Naive thymus-derived CD4-positive, alpha-beta T cell (primary cell): ENCODE measurements at regions not wholly inside any gene's neighbourhood (a gene's known extent, or its start where the extent isn't known, plus 50 kb on each side); places are given as distances from the start of the nearest gene placed in this dataset.

Experiments used
- ATAC-seq: fragments of 150-1000 bp; cut with Tn5 transposase; 2 replicates; pipeline ENCODE4 v1.10.0; 2021; ENCODE audit warnings: mild to moderate bottlenecking, moderate library complexity
- CTCF ChIA-PET: fragments of 350-600 bp; sonication (Branson Sonifier 250); formaldehyde crosslinking; loops from one replicate; lab custom pipeline; 2021; ENCODE audit warnings: antibody characterized with exemption; lab: Charles Lee
- POLR2A ChIA-PET: fragments of 350-600 bp; sonication (Branson Sonifier 250); formaldehyde crosslinking; loops from one replicate; lab custom pipeline; 2021; ENCODE audit warnings: antibody characterized with exemption, inconsistent platforms; lab: Charles Lee
- DNase-seq, 9 donors: peaks; one replicate each; pipeline versions ENCODE4 v3.0.0 to v3.0.0-alpha.2; 2020 to 2022; ENCODE audit warnings: mixed read lengths in 1 of 9
- H3K27ac ChIP-seq: one replicate; pipeline ENCODE4 v1.7.0; 2013; ENCODE audit warnings: mild to moderate bottlenecking, low read depth, low read length, moderate library complexity
- H3K27me3 ChIP-seq, 2 donors: one replicate each; pipeline ENCODE4 v1.7.0; 2013; ENCODE audit warnings: low read length in 2 of 2, mild to moderate bottlenecking in 2 of 2, moderate library complexity in 2 of 2; ENCODE audit not compliant: control insufficient read depth in 2 of 2, insufficient read depth in 2 of 2
- H3K36me3 ChIP-seq, 3 experiments: 1 replicate in 2 of 3; 2 replicates in 1 of 3; pipeline ENCODE4 v1.7.0; 2013; ENCODE audit warnings: low read length in 3 of 3, mild to moderate bottlenecking in 3 of 3, moderate library complexity in 1 of 3; ENCODE audit not compliant: insufficient read depth in 3 of 3, control insufficient read depth in 2 of 3
- H3K4me1 ChIP-seq, 2 donors: one replicate each; pipeline ENCODE4 v1.7.0; 2013; ENCODE audit warnings: low read length in 2 of 2, mild to moderate bottlenecking in 2 of 2, moderate library complexity in 1 of 2; ENCODE audit not compliant: control insufficient read depth in 2 of 2, insufficient read depth in 2 of 2
- H3K4me3 ChIP-seq: 2 replicates; pipeline ENCODE4 v1.7.0; 2013; ENCODE audit warnings: mild to moderate bottlenecking, low read length
- H3K9me3 ChIP-seq, 3 experiments: 1 replicate in 2 of 3; 2 replicates in 1 of 3; pipeline ENCODE4 v1.7.0; 2013; ENCODE audit warnings: low read length in 3 of 3; ENCODE audit not compliant: control insufficient read depth in 2 of 3
- H3K27ac Mint-ChIP-seq, 9 donors: one replicate each; pipeline ENCODE4 v1.8.0; 2020 to 2022; ENCODE audit warnings: mixed read lengths in 9 of 9, mild to moderate bottlenecking in 8 of 9, moderate library complexity in 5 of 9, inconsistent platforms in 2 of 9
- H3K27me3 Mint-ChIP-seq, 5 donors: one replicate each; pipeline ENCODE4 v1.8.0; 2021 to 2022; ENCODE audit warnings: mixed read lengths in 5 of 5, mild to moderate bottlenecking in 1 of 5
- H3K36me3 Mint-ChIP-seq, 5 donors: one replicate each; pipeline ENCODE4 v1.8.0; 2020 to 2022; ENCODE audit warnings: mixed read lengths in 5 of 5, mild to moderate bottlenecking in 3 of 5, inconsistent platforms in 1 of 5
- H3K4me1 Mint-ChIP-seq, 7 donors: one replicate each; pipeline ENCODE4 v1.8.0; 2020 to 2022; ENCODE audit warnings: mixed read lengths in 7 of 7, mild to moderate bottlenecking in 3 of 7, inconsistent platforms in 1 of 7
- H3K4me3 Mint-ChIP-seq, 10 donors: one replicate each; pipeline ENCODE4 v1.8.0; 2020 to 2022; ENCODE audit warnings: mild to moderate bottlenecking in 10 of 10, mixed read lengths in 10 of 10, moderate library complexity in 6 of 10, inconsistent platforms in 2 of 10
- H3K9me3 Mint-ChIP-seq, 11 donors: one replicate each; pipeline ENCODE4 v1.8.0; 2020 to 2022; ENCODE audit warnings: mixed read lengths in 11 of 11, mild to moderate bottlenecking in 4 of 11, inconsistent platforms in 1 of 11, moderate library complexity in 1 of 11
- intact Hi-C, 2 donors: fragments of 100-400 bp; cut with micrococcal nuclease; formaldehyde crosslinking; loops; one replicate each; pipeline ENCODE4 v1.15.1; 2023

DNA sequence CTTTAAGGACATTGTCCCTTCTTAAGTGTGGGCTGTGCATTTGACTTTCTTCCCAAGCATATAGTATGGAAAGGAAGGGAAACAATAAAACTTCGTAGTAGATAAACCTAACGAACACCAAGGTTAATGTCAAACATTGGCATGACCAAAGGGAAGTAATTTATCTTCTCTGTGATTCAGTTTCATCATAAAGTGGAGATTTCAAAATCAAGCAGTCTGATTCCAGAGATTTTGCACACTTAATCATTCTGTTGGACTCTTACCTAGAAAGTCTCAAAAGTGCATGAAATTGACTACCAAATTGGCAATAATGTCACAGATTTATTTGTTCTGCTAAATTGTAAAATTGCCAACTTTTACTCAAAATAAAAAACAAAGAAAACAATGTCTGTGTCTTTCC lies 559.7 kb downstream of the JRKL start:
- no peak for ATAC-seq
- H3K4me3 ChIP-seq: no peak overlapping the region
- no peak for DNase-seq
- no peaks in the 10 kb centered on the region for H3K27me3 ChIP-seq
- no peak overlapping the region for H3K4me3 Mint-ChIP-seq
- ChIA-PET POLR2A (no interaction called here), CTCF (no interaction called here)
- H3K27ac Mint-ChIP-seq: no peak overlapping the region
- intact Hi-C loops: no loop called here
- no peak overlapping the region for H3K27ac ChIP-seq
- no peaks in the 10 kb centered on the region for H3K36me3 Mint-ChIP-seq
- H3K27me3 Mint-ChIP-seq: no peaks in the 10 kb centered on the region
- H3K4me1 ChIP-seq: no peaks in the 10 kb centered on the region
- no peaks in the 10 kb centered on the region for H3K4me1 Mint-ChIP-seq
- H3K9me3 ChIP-seq: no peaks in the 10 kb centered on the region
- no peaks in the 10 kb centered on the region for H3K36me3 ChIP-seq
- H3K9me3 Mint-ChIP-seq: peaks cover 0 to 15% (median 3%) of the 10 kb centered on the region in 11 donors

DNA sequence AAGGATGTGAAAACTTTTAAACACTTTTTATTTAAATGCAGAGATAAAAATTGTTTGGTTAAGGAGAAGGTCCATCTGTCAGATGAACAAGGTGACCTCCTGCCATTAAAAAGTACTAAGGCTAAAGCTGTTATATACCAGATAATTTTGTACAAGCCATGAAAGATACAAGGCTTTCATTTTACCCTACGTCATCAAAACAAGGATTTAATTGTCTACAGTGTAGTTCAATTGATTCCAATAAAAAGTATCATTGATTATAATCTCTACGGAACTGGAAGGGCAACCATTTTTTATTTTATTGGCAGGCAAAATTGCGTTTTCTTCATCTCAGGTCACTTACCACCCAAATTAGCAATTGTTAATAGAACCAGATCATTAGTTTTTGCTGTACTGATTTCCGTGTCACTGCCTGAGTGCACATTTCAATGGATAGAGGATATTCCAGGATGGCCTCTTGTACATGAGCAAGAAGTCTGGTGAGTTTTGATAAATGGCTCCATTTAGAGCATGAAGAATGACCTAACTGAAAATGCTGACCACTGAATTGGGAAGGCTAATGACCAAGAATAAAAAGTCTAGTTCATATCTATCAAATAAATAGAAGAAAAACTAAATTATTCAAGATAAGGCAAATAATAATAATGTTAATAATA lies 564.9 kb downstream of the JRKL start:
- no peak overlapping the region for H3K27ac ChIP-seq
- ATAC-seq (no peak), DNase-seq (no peak)
- H3K9me3 Mint-ChIP-seq: peaks cover 0 to 10% (median 4%) of the 10 kb centered on the region in 11 donors
- no peak overlapping the region for H3K27ac Mint-ChIP-seq
- no peaks in the 10 kb centered on the region for H3K27me3 Mint-ChIP-seq
- H3K4me1 Mint-ChIP-seq: no peaks in the 10 kb centered on the region
- H3K36me3 Mint-ChIP-seq: no peaks in the 10 kb centered on the region
- no peaks in the 10 kb centered on the region for H3K9me3 ChIP-seq
- H3K4me3 Mint-ChIP-seq: no peak overlapping the region
- no peaks in the 10 kb centered on the region for H3K36me3 ChIP-seq
- intact Hi-C loops: no loop called here
- no peaks in the 10 kb centered on the region for H3K4me1 ChIP-seq
- no peaks in the 10 kb centered on the region for H3K27me3 ChIP-seq
- CTCF ChIA-PET: no interaction called here
- POLR2A ChIA-PET: no interaction called here
- no peak overlapping the region for H3K4me3 ChIP-seq

DNA sequence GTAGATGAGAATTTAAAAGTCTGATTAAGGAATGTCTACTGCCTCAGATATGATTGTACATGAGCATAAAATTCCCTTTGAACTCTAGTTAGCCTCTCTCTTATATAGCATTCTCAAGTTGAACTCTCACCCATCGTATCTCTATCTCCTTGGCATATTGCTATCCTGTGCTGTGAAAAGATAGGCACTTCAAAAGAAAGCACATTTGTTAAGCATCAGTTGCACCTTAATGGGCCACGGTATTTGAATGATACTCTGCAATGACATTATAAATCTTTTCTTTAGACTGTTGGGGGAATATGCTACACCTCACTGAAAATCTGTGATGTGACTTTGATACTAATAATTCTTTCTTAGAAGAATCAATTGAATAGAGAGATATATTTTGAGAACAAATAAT lies 570.7 kb downstream of the JRKL start:
- Mint-ChIP-seq H3K27ac (no peak overlapping the region), H3K9me3 (peaks cover 0 to 8% (median 2%) of the 10 kb centered on the region in 11 donors), H3K36me3 (no peaks in the 10 kb centered on the region), H3K4me3 (no peak overlapping the region), H3K4me1 (no peaks in the 10 kb centered on the region), H3K27me3 (no peaks in the 10 kb centered on the region)
- no peaks in the 10 kb centered on the region for H3K27me3 ChIP-seq
- H3K4me1 ChIP-seq: no peaks in the 10 kb centered on the region
- no peak overlapping the region for H3K27ac ChIP-seq
- intact Hi-C loops: no loop called here
- ChIA-PET CTCF (no interaction called here), POLR2A (no interaction called here)
- no peak overlapping the region for H3K4me3 ChIP-seq
- DNase-seq (no peak), ATAC-seq (no peak)
- H3K9me3 ChIP-seq: no peaks in the 10 kb centered on the region
- H3K36me3 ChIP-seq: no peaks in the 10 kb centered on the region

DNA sequence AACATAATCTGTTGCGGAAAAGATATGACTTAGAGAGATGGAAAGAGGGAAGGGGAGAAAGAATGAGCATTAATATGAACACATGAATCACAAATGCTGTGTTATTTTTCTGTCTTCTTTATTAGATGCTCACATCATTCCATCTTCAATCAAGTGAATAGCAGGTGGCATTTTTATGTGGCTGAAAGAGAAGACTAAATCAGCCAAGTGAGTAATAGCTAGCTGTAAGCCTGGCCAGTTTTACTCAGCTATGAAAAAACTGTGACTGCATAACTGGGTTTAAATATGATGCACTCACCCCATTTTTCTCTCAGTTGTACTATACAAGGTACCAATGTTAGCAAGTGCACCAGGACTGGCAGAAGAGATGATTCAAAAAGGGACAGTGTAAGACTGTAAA lies 571.1 kb downstream of the JRKL start:
- H3K4me3 Mint-ChIP-seq: no peak overlapping the region
- Histone ChIP-seq H3K4me3 (no peak overlapping the region), H3K27ac (no peak overlapping the region), H3K27me3 (no peaks in the 10 kb centered on the region), H3K36me3 (no peaks in the 10 kb centered on the region), H3K4me1 (no peaks in the 10 kb centered on the region), H3K9me3 (no peaks in the 10 kb centered on the region)
- ATAC-seq: no peak
- no peak overlapping the region for H3K27ac Mint-ChIP-seq
- CTCF ChIA-PET: no interaction called here
- no peaks in the 10 kb centered on the region for H3K4me1 Mint-ChIP-seq
- POLR2A ChIA-PET: no interaction called here
- no peaks in the 10 kb centered on the region for H3K36me3 Mint-ChIP-seq
- intact Hi-C loops: no loop called here
- no peaks in the 10 kb centered on the region for H3K27me3 Mint-ChIP-seq
- DNase-seq: no peak
- peaks cover 0 to 10% (median 2%) of the 10 kb centered on the region in 11 donors for H3K9me3 Mint-ChIP-seq

GRCh38 chr11:96961931-96962330 lies 572.1 kb downstream of the JRKL start:
- Histone ChIP-seq H3K36me3 (no peaks in the 10 kb centered on the region), H3K27me3 (no peaks in the 10 kb centered on the region), H3K9me3 (no peaks in the 10 kb centered on the region), H3K4me3 (no peak overlapping the region), H3K4me1 (no peaks in the 10 kb centered on the region), H3K27ac (no peak overlapping the region)
- no peak for DNase-seq
- ATAC-seq: no peak
- POLR2A ChIA-PET: no interaction called here
- Mint-ChIP-seq H3K27me3 (no peaks in the 10 kb centered on the region), H3K9me3 (peaks cover 0 to 10% (median 2%) of the 10 kb centered on the region in 11 donors), H3K36me3 (no peaks in the 10 kb centered on the region), H3K4me3 (no peak overlapping the region), H3K4me1 (no peaks in the 10 kb centered on the region), H3K27ac (no peak overlapping the region)
- intact Hi-C loops: no loop called here
- CTCF ChIA-PET: no interaction called here

DNA sequence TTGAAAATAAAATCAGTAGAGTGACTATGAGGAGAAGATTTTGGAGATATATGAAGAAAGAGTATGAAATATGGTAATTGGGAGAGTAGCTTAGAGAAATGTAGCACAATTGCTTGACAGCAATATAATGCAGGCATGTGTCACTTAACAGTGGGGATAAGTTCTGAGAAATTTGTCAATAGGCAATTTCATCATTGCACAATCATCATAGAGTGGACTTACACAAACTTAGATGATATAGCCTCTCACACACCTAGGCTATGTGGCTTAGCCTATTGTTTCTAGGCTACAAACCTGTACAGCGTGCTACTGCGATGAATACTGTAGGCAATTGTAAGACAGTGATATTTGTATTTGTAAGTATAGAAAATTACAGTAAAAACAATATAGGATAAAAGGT lies 573.6 kb downstream of the JRKL start:
- Histone ChIP-seq H3K27me3 (no peaks in the 10 kb centered on the region), H3K27ac (no peak overlapping the region), H3K4me3 (no peak overlapping the region), H3K36me3 (no peaks in the 10 kb centered on the region), H3K9me3 (no peaks in the 10 kb centered on the region), H3K4me1 (no peaks in the 10 kb centered on the region)
- Mint-ChIP-seq H3K4me1 (no peaks in the 10 kb centered on the region), H3K4me3 (no peak overlapping the region), H3K27ac (no peak overlapping the region), H3K9me3 (peaks cover 0 to 10% (median 1%) of the 10 kb centered on the region in 11 donors), H3K36me3 (no peaks in the 10 kb centered on the region), H3K27me3 (no peaks in the 10 kb centered on the region)
- no peak for DNase-seq
- ChIA-PET CTCF (no interaction called here), POLR2A (no interaction called here)
- intact Hi-C loops: no loop called here
- ATAC-seq: no peak

DNA sequence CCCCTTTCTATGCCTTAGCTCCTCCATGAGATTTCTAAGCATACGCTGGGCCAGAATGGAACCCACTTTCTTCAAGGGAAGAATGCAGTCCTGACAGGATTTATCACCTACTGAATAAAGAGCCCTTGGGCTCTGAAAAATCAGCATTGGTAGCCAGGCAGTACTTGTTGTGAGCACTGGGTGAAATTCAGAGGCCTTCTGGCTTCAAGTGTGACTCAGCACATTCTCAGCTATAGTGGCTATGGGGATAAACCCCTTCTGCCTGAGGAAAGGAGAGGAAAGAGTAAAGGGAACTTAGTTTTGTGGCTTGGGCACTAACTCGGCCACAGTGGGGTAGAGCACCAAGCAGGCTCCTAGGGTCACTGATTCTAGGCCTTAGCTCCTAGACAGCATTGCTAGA lies 574.8 kb downstream of the JRKL start:
- Histone ChIP-seq H3K27me3 (no peaks in the 10 kb centered on the region), H3K4me3 (no peak overlapping the region), H3K9me3 (no peaks in the 10 kb centered on the region), H3K27ac (no peak overlapping the region), H3K36me3 (no peaks in the 10 kb centered on the region), H3K4me1 (no peaks in the 10 kb centered on the region)
- Mint-ChIP-seq H3K36me3 (no peaks in the 10 kb centered on the region), H3K27ac (no peak overlapping the region), H3K27me3 (no peaks in the 10 kb centered on the region), H3K9me3 (peaks cover 0 to 19% (median 2%) of the 10 kb centered on the region in 11 donors), H3K4me1 (no peaks in the 10 kb centered on the region), H3K4me3 (no peak overlapping the region)
- ChIA-PET POLR2A (no interaction called here), CTCF (no interaction called here)
- intact Hi-C loops: no loop called here
- ATAC-seq: no peak
- DNase-seq: no peak
